Glutamatergic neuron (in vitro differentiated cells): ENCODE measurements at regions not wholly inside any gene's neighbourhood (a gene's known extent, or its start where the extent isn't known, plus 50 kb on each side); places are given as distances from the start of the nearest gene placed in this dataset.

Source experiments
- DNase-seq: peaks from one replicate; pipeline ENCODE4 v3.0.0; 2022
- H3K27ac Mint-ChIP-seq: one replicate; pipeline ENCODE4 v1.8.0; 2020; ENCODE audit warnings: mild to moderate bottlenecking, mixed read lengths, inconsistent platforms; ENCODE audit not compliant: unreplicated experiment
- H3K27me3 Mint-ChIP-seq: one replicate; pipeline ENCODE4 v1.8.0; 2020; ENCODE audit warnings: mild to moderate bottlenecking, moderate library complexity, mixed read lengths, inconsistent platforms; ENCODE audit not compliant: unreplicated experiment
- H3K36me3 Mint-ChIP-seq: one replicate; pipeline ENCODE4 v1.8.0; 2020; ENCODE audit warnings: mild to moderate bottlenecking, mixed read lengths, inconsistent platforms; ENCODE audit not compliant: unreplicated experiment
- H3K4me1 Mint-ChIP-seq: one replicate; pipeline ENCODE4 v1.8.0; 2020; ENCODE audit warnings: mild to moderate bottlenecking, low read depth, mixed read lengths, inconsistent platforms; ENCODE audit not compliant: unreplicated experiment
- H3K4me3 Mint-ChIP-seq: one replicate; pipeline ENCODE4 v1.8.0; 2020; ENCODE audit warnings: mild to moderate bottlenecking, mixed read lengths, inconsistent platforms; ENCODE audit not compliant: unreplicated experiment
- H3K9me3 Mint-ChIP-seq: one replicate; pipeline ENCODE4 v1.8.0; 2020; ENCODE audit warnings: mild to moderate bottlenecking, moderate library complexity, mixed read lengths, inconsistent platforms; ENCODE audit not compliant: unreplicated experiment
- CTCF ChIP-seq: fragments of 200-600 bp; sonication (generic); IDR thresholded peaks from one replicate; pipeline ENCODE4 v1.5.0; 2021; ENCODE audit not compliant: partially characterized antibody, unreplicated experiment

DNA sequence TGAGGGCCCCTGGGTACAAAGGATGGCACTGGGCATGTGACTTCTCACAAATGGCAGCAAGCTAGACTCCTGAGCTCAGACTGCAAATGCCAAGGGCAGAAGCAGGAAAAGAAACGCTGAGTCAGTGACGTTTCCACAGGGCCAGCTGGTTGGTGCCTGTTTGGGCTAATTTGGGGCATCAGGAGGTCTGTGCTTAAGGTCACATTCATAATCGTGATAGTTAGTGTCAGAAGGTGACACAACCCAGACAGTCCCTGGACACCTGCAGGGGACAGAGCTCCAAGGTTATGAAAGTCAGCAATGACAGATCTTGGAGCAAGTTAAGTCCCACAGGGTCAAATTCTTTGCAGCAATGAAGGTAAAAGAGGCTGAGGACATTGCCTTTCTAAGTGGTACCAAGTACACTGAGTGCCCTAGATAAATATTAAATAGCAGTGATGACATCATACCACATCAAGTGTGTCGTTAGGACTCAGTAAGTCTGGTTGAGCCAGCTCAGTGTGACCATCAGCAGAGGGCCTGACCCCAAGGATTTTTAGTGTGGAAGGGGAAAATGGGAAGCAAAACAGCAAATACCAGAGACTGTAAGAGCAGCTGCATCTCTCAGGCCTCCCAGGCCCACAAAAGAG lies 556.9 kb upstream of the CFAP20DC start:
- Mint-ChIP-seq H3K36me3 (no peaks in the 10 kb centered on the region), H3K4me3 (no peak overlapping the region), H3K4me1 (peaks cover 27% of the 10 kb centered on the region), H3K27ac (no peak overlapping the region), H3K27me3 (peaks cover 5% of the 10 kb centered on the region), H3K9me3 (peaks cover 7% of the 10 kb centered on the region)
- TF ChIP-seq CTCF: no peak
- no peak for DNase-seq

DNA sequence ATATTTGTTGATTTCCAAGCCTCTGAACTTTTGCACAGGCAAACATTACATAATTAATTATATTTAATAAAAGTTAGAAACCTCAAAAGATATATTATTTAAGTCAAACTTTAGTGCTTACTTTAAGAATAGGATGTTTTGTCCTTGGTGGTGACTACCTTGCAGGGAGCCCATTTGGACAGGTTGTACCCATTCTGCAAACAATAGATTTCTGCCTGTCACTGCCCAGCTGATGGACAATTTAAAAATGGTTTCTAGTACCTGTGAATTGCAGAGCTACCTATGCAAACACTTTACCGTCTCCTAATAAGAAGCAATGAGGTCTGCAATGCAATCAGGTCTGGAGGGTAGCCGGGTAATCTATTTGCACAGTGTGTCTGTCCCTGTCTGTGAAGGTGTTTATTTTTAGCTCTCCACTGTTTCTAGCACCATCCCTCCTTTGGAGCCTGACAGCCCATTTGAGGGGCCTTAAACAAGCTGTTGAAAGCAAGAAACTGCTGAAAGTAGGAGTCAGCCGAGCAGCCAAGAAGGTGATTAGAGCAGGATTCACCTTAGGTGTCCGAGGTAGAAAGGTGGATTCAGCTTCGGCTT lies 556.2 kb upstream of the CFAP20DC start:
- DNase-seq: no peak
- Mint-ChIP-seq H3K9me3 (peaks cover 7% of the 10 kb centered on the region), H3K36me3 (no peaks in the 10 kb centered on the region), H3K27ac (no peak overlapping the region), H3K4me1 (peaks cover 27% of the 10 kb centered on the region), H3K4me3 (peak overlapping the region; percentile 43), H3K27me3 (peaks cover 5% of the 10 kb centered on the region)
- no peak for TF ChIP-seq CTCF

DNA sequence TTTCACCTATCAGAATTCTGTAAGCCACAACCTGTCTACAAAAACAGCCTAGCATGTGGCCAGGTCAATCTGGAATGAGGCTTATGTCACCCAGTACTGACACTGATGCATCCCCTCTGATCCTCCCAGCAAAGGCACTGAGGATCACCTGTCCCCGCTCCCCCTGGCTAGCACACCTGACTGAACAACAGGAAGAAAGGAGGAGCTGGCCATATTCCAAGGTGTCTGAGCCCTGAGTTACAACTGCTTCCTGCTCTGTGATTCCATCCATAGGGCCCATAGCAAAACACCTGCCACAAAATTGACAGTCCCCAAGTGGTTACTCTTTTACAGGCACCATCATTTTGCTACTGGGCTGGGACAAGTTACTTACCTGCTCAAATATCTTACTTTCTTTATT lies 555.5 kb upstream of the CFAP20DC start:
- no peak overlapping the region for H3K27ac Mint-ChIP-seq
- H3K27me3 Mint-ChIP-seq: peaks cover 5% of the 10 kb centered on the region
- peaks cover 7% of the 10 kb centered on the region for H3K9me3 Mint-ChIP-seq
- H3K4me1 Mint-ChIP-seq: peaks cover 27% of the 10 kb centered on the region
- H3K4me3 Mint-ChIP-seq: no peak overlapping the region
- H3K36me3 Mint-ChIP-seq: no peaks in the 10 kb centered on the region
- DNase-seq: no peak
- no peak for TF ChIP-seq CTCF

- peaks cover 4% of the 10 kb centered on the region for H3K9me3 Mint-ChIP-seq
- no peak overlapping the region for H3K27ac Mint-ChIP-seq
- TF ChIP-seq CTCF: no peak
- no peak overlapping the region for H3K4me3 Mint-ChIP-seq
- H3K27me3 Mint-ChIP-seq: no peaks in the 10 kb centered on the region
- peaks cover 4% of the 10 kb centered on the region for H3K36me3 Mint-ChIP-seq
- no peaks in the 10 kb centered on the region for H3K4me1 Mint-ChIP-seq
- no peak for DNase-seq
These were observed 551.7 kb upstream of the CFAP20DC start for GRCh38 chr3:59601486-59601885.

- Mint-ChIP-seq H3K4me1 (no peaks in the 10 kb centered on the region), H3K27ac (no peak overlapping the region), H3K27me3 (no peaks in the 10 kb centered on the region), H3K4me3 (no peak overlapping the region), H3K9me3 (peaks cover 4% of the 10 kb centered on the region), H3K36me3 (peaks cover 6% of the 10 kb centered on the region)
- DNase-seq: no peak
- TF ChIP-seq CTCF: no peak
These were observed 550.8 kb upstream of the CFAP20DC start for GRCh38 chr3:59600631-59601030.
